ENCODE measurements at regions not wholly inside any gene's neighbourhood (a gene's known extent, or its start where the extent isn't known, plus 50 kb on each side); places are given as distances from the start of the nearest gene placed in this dataset.

DNA sequence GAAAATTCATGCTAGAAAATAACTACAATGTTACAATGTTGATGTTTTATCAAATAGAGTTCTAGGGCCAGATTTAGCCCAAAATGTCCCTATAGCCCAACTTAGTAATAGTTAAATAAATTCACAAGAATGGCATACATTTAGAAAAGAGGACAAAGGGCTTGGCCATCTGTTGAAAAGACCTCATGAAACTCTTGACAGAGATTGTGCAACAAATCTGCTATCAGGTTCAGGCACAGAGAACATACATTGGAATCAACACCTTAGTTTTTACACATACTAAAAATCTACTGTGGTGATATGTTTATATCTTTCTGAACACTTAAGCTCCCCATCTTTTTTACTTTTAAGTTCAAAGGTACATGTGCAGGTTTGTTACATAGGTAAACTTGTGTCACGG, 298.3 kb upstream of the DACH1 start:
- 96 to 98% (median 97%) methylated on average over 1 of the region's 1 CpG for WGBS, 3 donors
- TF ChIP-seq EP300 (IDR thresholded peaks at IDR 0.05) (no peak), POLR2A (IDR thresholded peaks at IDR 0.05) (no peak)
- TF ChIP-seq, protein P1, sequence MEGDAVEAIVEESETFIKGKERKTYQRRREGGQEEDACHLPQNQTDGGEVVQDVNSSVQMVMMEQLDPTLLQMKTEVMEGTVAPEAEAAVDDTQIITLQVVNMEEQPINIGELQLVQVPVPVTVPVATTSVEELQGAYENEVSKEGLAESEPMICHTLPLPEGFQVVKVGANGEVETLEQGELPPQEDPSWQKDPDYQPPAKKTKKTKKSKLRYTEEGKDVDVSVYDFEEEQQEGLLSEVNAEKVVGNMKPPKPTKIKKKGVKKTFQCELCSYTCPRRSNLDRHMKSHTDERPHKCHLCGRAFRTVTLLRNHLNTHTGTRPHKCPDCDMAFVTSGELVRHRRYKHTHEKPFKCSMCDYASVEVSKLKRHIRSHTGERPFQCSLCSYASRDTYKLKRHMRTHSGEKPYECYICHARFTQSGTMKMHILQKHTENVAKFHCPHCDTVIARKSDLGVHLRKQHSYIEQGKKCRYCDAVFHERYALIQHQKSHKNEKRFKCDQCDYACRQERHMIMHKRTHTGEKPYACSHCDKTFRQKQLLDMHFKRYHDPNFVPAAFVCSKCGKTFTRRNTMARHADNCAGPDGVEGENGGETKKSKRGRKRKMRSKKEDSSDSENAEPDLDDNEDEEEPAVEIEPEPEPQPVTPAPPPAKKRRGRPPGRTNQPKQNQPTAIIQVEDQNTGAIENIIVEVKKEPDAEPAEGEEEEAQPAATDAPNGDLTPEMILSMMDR (IDR thresholded peaks at IDR 0.05) = no peak
- Histone ChIP-seq H3K9me3 (no peaks in the 10 kb centered on the region), H3K27ac (no peak overlapping the region), H3K4me1 (ENCODE audit: insufficient read depth) (no peaks in the 10 kb centered on the region), H3K36me3 (no peaks in the 10 kb centered on the region), H3K4me3 (no peak overlapping the region), H3K27me3 (no peaks in the 10 kb centered on the region)
- intact Hi-C loops (cut with DNase I) = no loop called here
- no peak for DNase-seq

DNA sequence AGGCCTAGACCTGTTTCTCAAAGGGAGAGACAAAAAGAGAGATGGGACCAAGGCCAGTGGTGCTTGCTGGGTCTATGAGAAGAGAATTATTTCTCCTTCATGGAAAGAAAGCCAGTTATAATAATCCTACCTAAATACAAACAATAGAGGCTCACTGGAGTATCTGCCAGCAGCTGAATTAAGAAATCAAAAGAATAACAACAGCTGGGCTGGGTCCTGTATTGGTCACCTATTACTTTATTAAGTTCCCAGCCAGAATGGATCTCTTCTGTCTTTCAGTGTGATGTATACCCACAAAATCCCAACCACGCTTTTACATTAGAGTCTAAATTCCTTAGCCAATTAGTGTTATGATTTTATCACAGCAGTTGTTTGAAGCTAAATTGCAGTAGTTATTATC, 297.8 kb upstream of the DACH1 start:
- intact Hi-C loops (cut with DNase I) = no loop called here
- no peak for DNase-seq
- TF ChIP-seq EP300 (IDR thresholded peaks at IDR 0.05) (no peak), POLR2A (IDR thresholded peaks at IDR 0.05) (no peak)
- TF ChIP-seq, protein P1 (IDR thresholded peaks at IDR 0.05) = no peak
- H3K36me3 ChIP-seq = no peaks in the 10 kb centered on the region
- no peaks in the 10 kb centered on the region for H3K27me3 ChIP-seq
- no peaks in the 10 kb centered on the region for H3K9me3 ChIP-seq
- H3K4me3 ChIP-seq = no peak overlapping the region
- 87 to 92% (median 91%) methylated on average over 1 of the region's 1 CpG for WGBS, 3 donors
- no peaks in the 10 kb centered on the region for H3K4me1 ChIP-seq (ENCODE audit: insufficient read depth)
- H3K27ac ChIP-seq = no peak overlapping the region

DNA sequence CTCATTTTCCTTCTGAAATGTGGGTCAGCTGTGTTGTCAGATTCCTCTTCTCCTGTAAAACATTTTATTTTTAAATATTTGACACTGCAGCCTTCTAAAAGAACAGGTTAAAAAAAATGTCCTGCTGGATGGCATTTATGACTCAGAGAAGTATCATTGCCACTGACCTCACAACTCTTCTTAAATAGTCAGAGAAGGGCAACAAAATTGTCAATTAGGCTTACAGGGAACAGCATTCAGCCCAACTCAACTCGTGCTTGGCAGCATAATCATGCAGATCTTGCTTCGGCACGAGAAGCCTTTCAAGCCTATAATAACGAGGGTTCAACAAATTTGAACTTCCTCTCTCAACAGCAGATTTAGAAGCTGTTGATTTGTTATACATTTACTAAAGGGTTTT, 296.7 kb upstream of the DACH1 start:
- H3K27me3 ChIP-seq = no peaks in the 10 kb centered on the region
- no peak overlapping the region for H3K27ac ChIP-seq
- H3K4me3 ChIP-seq = no peak overlapping the region
- 86 to 88% (median 86%) methylated on average over 4 of the region's 4 CpGs for WGBS, 3 donors
- intact Hi-C loops (cut with DNase I) = no loop called here
- TF ChIP-seq, protein P1 (IDR thresholded peaks at IDR 0.05) = no peak
- TF ChIP-seq EP300 (IDR thresholded peaks at IDR 0.05) (no peak), POLR2A (IDR thresholded peaks at IDR 0.05) (no peak)
- no peaks in the 10 kb centered on the region for H3K36me3 ChIP-seq
- no peaks in the 10 kb centered on the region for H3K9me3 ChIP-seq
- DNase-seq = no peak
- H3K4me1 ChIP-seq (ENCODE audit: insufficient read depth) = no peaks in the 10 kb centered on the region

DNA sequence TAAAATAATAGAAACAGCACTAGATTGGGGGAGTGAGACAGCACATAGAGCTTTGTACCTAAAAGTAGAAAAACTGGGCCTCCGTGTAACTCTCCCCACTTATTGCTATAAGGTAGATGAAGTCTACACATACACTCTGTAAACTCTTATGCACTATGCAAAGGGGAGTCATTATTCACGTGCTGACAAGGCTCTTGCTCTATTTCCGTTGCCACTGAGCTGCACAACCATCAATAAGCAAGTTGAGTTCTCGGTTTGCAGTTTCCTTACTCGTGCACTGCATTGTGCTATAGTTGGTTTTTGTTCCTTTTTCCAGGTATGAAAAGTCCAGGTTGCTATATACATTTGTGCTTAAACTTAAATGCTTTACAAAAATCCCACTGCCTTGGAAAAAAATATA, 294.0 kb upstream of the DACH1 start:
- 88 to 93% (median 92%) methylated on average over 5 of the region's 5 CpGs for WGBS, 3 donors
- TF ChIP-seq POLR2A (IDR thresholded peaks at IDR 0.05) = no peak
- no peak for TF ChIP-seq EP300 (IDR thresholded peaks at IDR 0.05)
- TF ChIP-seq, protein P1 (IDR thresholded peaks at IDR 0.05) = no peak
- H3K36me3 ChIP-seq = no peaks in the 10 kb centered on the region

DNA sequence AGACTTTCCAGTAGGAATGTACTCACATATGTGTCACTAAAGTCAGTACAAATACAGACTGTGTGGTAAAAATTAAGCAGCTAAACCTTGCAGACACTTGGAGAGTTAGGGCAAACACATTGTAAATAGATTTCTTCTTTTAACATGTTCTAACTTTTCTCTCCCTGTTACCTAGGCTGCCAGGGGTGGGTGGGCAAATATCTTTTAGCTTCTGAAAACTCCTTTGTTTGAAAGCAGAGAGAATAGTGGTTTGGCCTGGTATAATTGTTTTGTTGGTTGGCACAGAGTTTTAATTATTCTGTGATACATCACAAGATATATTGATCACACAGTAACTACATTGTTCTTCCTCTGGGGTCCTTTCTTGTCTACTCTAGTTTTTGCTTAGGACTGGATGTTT, 289.8 kb upstream of the DACH1 start:
- H3K4me1 ChIP-seq (ENCODE audit: insufficient read depth) = no peaks in the 10 kb centered on the region
- H3K9me3 ChIP-seq = no peaks in the 10 kb centered on the region
- no peak overlapping the region for H3K27ac ChIP-seq
- no peak for DNase-seq
- TF ChIP-seq POLR2A (IDR thresholded peaks at IDR 0.05) = no peak
- TF ChIP-seq EP300 (IDR thresholded peaks at IDR 0.05) = no peak
- TF ChIP-seq, protein P1 (IDR thresholded peaks at IDR 0.05) = no peak
- H3K4me3 ChIP-seq = no peak overlapping the region
- H3K36me3 ChIP-seq = no peaks in the 10 kb centered on the region
- intact Hi-C loops (cut with DNase I) = no loop called here
- no peaks in the 10 kb centered on the region for H3K27me3 ChIP-seq

More for the DNA sequence above, 294.0 kb upstream of the DACH1 start:
- intact Hi-C loops (cut with DNase I) = no loop called here
- Histone ChIP-seq H3K27ac (no peak overlapping the region), H3K4me3 (no peak overlapping the region), H3K9me3 (no peaks in the 10 kb centered on the region), H3K4me1 (ENCODE audit: insufficient read depth) (no peaks in the 10 kb centered on the region), H3K27me3 (no peaks in the 10 kb centered on the region)
- DNase-seq = no peak

All from ovary (tissue), 7 donors.